HepG2 (cell line): ENCODE measurements at regions not wholly inside any gene's neighbourhood (a gene's known extent, or its start where the extent isn't known, plus 50 kb on each side); places are given as distances from the start of the nearest gene placed in this dataset.

ENCODE experiments used
- ELF4 ChIP-seq: sonication (generic); formaldehyde crosslinking; IDR thresholded peaks from 2 replicates; pipeline ENCODE4 v1.5.0; 2020; ENCODE audit warnings: missing genetic modification reagents, mild to moderate bottlenecking, moderate library complexity, borderline replicate concordance
- FOXJ3 ChIP-seq: sonication (generic); formaldehyde crosslinking; IDR thresholded peaks from 2 replicates; pipeline ENCODE4 v1.4.0; 2020; ENCODE audit warnings: missing genetic modification reagents, mild to moderate bottlenecking, borderline replicate concordance
- FOXK2 ChIP-seq: fragments of 450-650 bp; IDR thresholded peaks from 2 replicates; pipeline ENCODE4 v1.6.1; 2016
- HOXA3 ChIP-seq: sonication (generic); formaldehyde crosslinking; IDR thresholded peaks from 2 replicates; pipeline ENCODE4 v1.5.0; 2020; ENCODE audit warnings: missing genetic modification reagents
- KDM5B ChIP-seq: sonication (generic); formaldehyde crosslinking; IDR thresholded peaks from 2 replicates; pipeline ENCODE4 v1.4.0; 2020; ENCODE audit warnings: missing genetic modification reagents, mild to moderate bottlenecking, borderline replicate concordance
- LRRFIP1 ChIP-seq: sonication (generic); formaldehyde crosslinking; conservative IDR thresholded peaks from 2 replicates; pipeline ENCODE4 v1.4.0; 2020; ENCODE audit warnings: missing genetic modification reagents
- MAFG ChIP-seq: sonication (generic); formaldehyde crosslinking; IDR thresholded peaks from 2 replicates; pipeline ENCODE4 v1.5.1; 2020; ENCODE audit warnings: mild to moderate bottlenecking, missing genetic modification reagents
- MYC ChIP-seq: sonication (generic); formaldehyde crosslinking; IDR thresholded peaks from 2 replicates; pipeline ENCODE4 v1.9.0; 2021; ENCODE audit warnings: missing genetic modification reagents, borderline replicate concordance
- PRPF4 ChIP-seq: fragments of 200-400 bp; formaldehyde crosslinking; IDR thresholded peaks from 2 replicates; pipeline ENCODE4 v1.6.1; 2016; ENCODE audit warnings: low read length, low read depth; ENCODE audit not compliant: poor library complexity, severe bottlenecking
- RARG ChIP-seq: sonication (generic); formaldehyde crosslinking; IDR thresholded peaks from 2 replicates; pipeline ENCODE4 v1.4.0; 2020; ENCODE audit warnings: low read depth, mild to moderate bottlenecking, missing genetic modification reagents
- ZBTB7A ChIP-seq: sonication (generic); formaldehyde crosslinking; IDR thresholded peaks from 2 replicates; pipeline ENCODE4 v1.8.0; 2022; ENCODE audit warnings: mild to moderate bottlenecking, missing genetic modification reagents
- ZMYM4 ChIP-seq: sonication (generic); formaldehyde crosslinking; IDR thresholded peaks from 2 replicates; pipeline ENCODE4 v1.8.1; 2023; ENCODE audit warnings: mild to moderate bottlenecking, missing genetic modification reagents
- ZNF143 ChIP-seq: sonication (generic); formaldehyde crosslinking; IDR thresholded peaks from 2 replicates; pipeline ENCODE4 v1.4.0; 2020; ENCODE audit warnings: missing genetic modification reagents
- ZNF160 ChIP-seq: sonication (generic); formaldehyde crosslinking; IDR thresholded peaks from 2 replicates; pipeline ENCODE4 v1.8.0; 2022; ENCODE audit warnings: mild to moderate bottlenecking, inconsistent platforms, missing genetic modification reagents
- ZNF280D ChIP-seq: sonication (generic); formaldehyde crosslinking; IDR thresholded peaks from 2 replicates; pipeline ENCODE4 v1.5.1; 2020; ENCODE audit warnings: mild to moderate bottlenecking, missing genetic modification reagents
- ZNF546 ChIP-seq: sonication (generic); formaldehyde crosslinking; conservative IDR thresholded peaks from 2 replicates; pipeline ENCODE4 v1.8.1; 2023; ENCODE audit warnings: mild to moderate bottlenecking, missing genetic modification reagents
- ZNF724P ChIP-seq: sonication (generic); formaldehyde crosslinking; IDR thresholded peaks from 2 replicates; pipeline ENCODE4 v1.8.0; 2022; ENCODE audit warnings: missing genetic modification reagents, borderline replicate concordance
- ZNF841 ChIP-seq: sonication (generic); formaldehyde crosslinking; IDR thresholded peaks from 2 replicates; pipeline ENCODE4 v1.8.1; 2023; ENCODE audit warnings: missing genetic modification reagents, borderline replicate concordance
- TF ChIP-seq, protein P1 (sequence below): IDR thresholded peaks from 2 replicates; pipeline ENCODE4 v1.6.1; 2012; ENCODE audit warnings: low read depth, low read length, improper control_type of control experiment
- TF ChIP-seq, protein P2 (sequence below): sonication (generic); formaldehyde crosslinking; IDR thresholded peaks from 2 replicates; pipeline ENCODE4 v1.4.0; 2020; ENCODE audit warnings: mild to moderate bottlenecking, missing genetic modification reagents
- TF ChIP-seq, protein P3 (sequence below): sonication (generic); formaldehyde crosslinking; IDR thresholded peaks from 2 replicates; pipeline ENCODE4 v1.4.0; 2020; ENCODE audit warnings: missing genetic modification reagents

GRCh38 chr6:156273065-156273711, 504.0 kb upstream of the ARID1B start (continued):
- TF ChIP-seq LRRFIP1 (CRISPR knock-in tag) = no peak
- TF ChIP-seq ZNF724P (CRISPR knock-in tag) = no peak
- no peak for TF ChIP-seq ZNF160 (CRISPR knock-in tag)
- TF ChIP-seq ZNF280D = no peak
- TF ChIP-seq, protein P1, sequence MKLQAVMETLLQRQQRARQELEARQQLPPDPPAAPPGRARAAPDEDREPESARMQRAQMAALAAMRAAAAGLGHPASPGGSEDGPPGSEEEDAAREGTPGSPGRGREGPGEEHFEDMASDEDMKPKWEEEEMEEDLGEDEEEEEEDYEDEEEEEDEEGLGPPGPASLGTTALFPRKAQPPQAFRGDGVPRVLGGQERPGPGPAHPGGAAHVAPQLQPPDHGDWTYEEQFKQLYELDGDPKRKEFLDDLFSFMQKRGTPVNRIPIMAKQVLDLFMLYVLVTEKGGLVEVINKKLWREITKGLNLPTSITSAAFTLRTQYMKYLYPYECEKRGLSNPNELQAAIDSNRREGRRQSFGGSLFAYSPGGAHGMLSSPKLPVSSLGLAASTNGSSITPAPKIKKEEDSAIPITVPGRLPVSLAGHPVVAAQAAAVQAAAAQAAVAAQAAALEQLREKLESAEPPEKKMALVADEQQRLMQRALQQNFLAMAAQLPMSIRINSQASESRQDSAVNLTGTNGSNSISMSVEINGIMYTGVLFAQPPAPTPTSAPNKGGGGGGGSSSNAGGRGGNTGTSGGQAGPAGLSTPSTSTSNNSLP = no peak
- TF ChIP-seq ZMYM4 (CRISPR knock-in tag) = no peak
- TF ChIP-seq FOXK2 = no peak
- no peak for TF ChIP-seq ZNF546 (CRISPR knock-in tag)
- TF ChIP-seq ZNF841 = no peak
- TF ChIP-seq RARG (CRISPR knock-in tag) = no peak
- no peak for TF ChIP-seq MAFG (CRISPR knock-in tag)
- TF ChIP-seq HOXA3 (CRISPR knock-in tag) = no peak
- no peak for TF ChIP-seq KDM5B
- TF ChIP-seq, protein P2, sequence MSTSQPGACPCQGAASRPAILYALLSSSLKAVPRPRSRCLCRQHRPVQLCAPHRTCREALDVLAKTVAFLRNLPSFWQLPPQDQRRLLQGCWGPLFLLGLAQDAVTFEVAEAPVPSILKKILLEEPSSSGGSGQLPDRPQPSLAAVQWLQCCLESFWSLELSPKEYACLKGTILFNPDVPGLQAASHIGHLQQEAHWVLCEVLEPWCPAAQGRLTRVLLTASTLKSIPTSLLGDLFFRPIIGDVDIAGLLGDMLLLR (CRISPR knock-in tag) = no peak
- TF ChIP-seq ELF4 (CRISPR knock-in tag) = no peak
- no peak for TF ChIP-seq ZNF143
- TF ChIP-seq, protein P3, sequence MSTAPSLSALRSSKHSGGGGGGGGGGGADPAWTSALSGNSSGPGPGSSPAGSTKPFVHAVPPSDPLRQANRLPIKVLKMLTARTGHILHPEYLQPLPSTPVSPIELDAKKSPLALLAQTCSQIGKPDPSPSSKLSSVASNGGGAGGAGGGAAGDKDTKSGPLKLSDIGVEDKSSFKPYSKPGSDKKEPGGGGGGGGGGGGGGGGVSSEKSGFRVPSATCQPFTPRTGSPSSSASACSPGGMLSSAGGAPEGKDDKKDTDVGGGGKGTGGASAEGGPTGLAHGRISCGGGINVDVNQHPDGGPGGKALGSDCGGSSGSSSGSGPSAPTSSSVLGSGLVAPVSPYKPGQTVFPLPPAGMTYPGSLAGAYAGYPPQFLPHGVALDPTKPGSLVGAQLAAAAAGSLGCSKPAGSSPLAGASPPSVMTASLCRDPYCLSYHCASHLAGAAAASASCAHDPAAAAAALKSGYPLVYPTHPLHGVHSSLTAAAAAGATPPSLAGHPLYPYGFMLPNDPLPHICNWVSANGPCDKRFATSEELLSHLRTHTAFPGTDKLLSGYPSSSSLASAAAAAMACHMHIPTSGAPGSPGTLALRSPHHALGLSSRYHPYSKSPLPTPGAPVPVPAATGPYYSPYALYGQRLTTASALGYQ (CRISPR knock-in tag) = no peak
- TF ChIP-seq PRPF4 = no peak
- peak; percentile 36; the same call in 1 of the 2 replicates for TF ChIP-seq ZBTB7A (CRISPR knock-in tag)
- TF ChIP-seq FOXJ3 (CRISPR knock-in tag) = no peak
- TF ChIP-seq MYC = no peak
